ENCODE measurements at regions not wholly inside any gene's neighbourhood (a gene's known extent, or its start where the extent isn't known, plus 50 kb on each side); places are given as distances from the start of the nearest gene placed in this dataset.

DNA sequence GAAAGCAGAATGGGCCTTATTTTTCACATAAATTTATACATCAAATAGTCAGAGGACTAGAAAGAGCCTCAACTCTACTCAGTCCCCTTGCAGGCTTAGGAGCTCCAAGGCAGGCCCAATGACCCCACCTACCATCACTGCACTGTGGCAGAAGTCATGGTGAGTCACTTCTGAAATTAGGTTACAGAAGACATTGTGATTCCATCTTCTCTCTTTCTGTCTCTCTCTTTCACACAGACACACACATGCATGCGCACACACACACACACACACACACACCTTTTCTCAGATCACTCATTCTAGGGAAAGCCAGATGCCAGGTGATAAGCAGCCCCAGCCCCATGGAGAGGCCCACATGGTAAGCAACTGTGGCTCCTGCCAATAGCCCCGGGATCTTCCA, 103.8 kb downstream of the C6orf118 start:
- TF ChIP-seq, protein P1, sequence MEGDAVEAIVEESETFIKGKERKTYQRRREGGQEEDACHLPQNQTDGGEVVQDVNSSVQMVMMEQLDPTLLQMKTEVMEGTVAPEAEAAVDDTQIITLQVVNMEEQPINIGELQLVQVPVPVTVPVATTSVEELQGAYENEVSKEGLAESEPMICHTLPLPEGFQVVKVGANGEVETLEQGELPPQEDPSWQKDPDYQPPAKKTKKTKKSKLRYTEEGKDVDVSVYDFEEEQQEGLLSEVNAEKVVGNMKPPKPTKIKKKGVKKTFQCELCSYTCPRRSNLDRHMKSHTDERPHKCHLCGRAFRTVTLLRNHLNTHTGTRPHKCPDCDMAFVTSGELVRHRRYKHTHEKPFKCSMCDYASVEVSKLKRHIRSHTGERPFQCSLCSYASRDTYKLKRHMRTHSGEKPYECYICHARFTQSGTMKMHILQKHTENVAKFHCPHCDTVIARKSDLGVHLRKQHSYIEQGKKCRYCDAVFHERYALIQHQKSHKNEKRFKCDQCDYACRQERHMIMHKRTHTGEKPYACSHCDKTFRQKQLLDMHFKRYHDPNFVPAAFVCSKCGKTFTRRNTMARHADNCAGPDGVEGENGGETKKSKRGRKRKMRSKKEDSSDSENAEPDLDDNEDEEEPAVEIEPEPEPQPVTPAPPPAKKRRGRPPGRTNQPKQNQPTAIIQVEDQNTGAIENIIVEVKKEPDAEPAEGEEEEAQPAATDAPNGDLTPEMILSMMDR (IDR thresholded peaks at IDR 0.05 in 2 of 3, conservative IDR thresholded peaks at IDR 0.05 in 1 of 3; ENCODE audit: insufficient read depth in 2 of 3, low read depth in 1 of 3, low read length in 3 of 3), result no peak
- TF ChIP-seq KDM1A (IDR thresholded peaks at IDR 0.05), result no peak
- TF ChIP-seq POLR2AphosphoS5 (IDR thresholded peaks at IDR 0.05; ENCODE audit: control insufficient read depth, insufficient read depth, low read depth, low read length), result no peak
- no peak for TF ChIP-seq RFX5 (IDR thresholded peaks at IDR 0.05; ENCODE audit: low read depth, low read length)
- TF ChIP-seq HMG20B (CRISPR knock-in tag; IDR thresholded peaks at IDR 0.05), result no peak
- no peak for TF ChIP-seq PHF21A (IDR thresholded peaks at IDR 0.05; ENCODE audit: borderline replicate concordance, low read depth)
- TF ChIP-seq FOXA1 (IDR thresholded peaks at IDR 0.05; ENCODE audit: borderline replicate concordance), result no peak
- no peak for TF ChIP-seq NCOA2 (IDR thresholded peaks at IDR 0.05; ENCODE audit: partially characterized antibody in 2 of 2)
- no peak for TF ChIP-seq ZNF707 (CRISPR knock-in tag; conservative IDR thresholded peaks at IDR 0.05)
- TF ChIP-seq TFAM (CRISPR knock-in tag; conservative IDR thresholded peaks at IDR 0.05), result no peak
- no peak for TF ChIP-seq TAF7 (tag; IDR thresholded peaks at IDR 0.05)
- no peak for TF ChIP-seq NRF1 (conservative IDR thresholded peaks at IDR 0.05 in 1 of 2, IDR thresholded peaks at IDR 0.05 in 1 of 2)
- no peak for TF ChIP-seq GATA2 (CRISPR knock-in tag; IDR thresholded peaks at IDR 0.05)

All from K562 (cell line).